SK-N-SH (cell line): ENCODE measurements at regions not wholly inside any gene's neighbourhood (a gene's known extent, or its start where the extent isn't known, plus 50 kb on each side); places are given as distances from the start of the nearest gene placed in this dataset.

Experiments used
- ELF1 ChIP-seq: IDR thresholded peaks from 2 replicates; pipeline ENCODE4 v1.4.0; 2012
- NRF1 ChIP-seq: IDR thresholded peaks from 2 replicates; pipeline ENCODE4 v1.6.1; 2012; ENCODE audit warnings: low read depth, mild to moderate bottlenecking, low read length
- POLR2AphosphoS5 ChIP-seq: IDR thresholded peaks from 2 replicates; pipeline ENCODE4 v1.6.1; 2012; ENCODE audit warnings: low read depth, low read length
- TAF1 ChIP-seq: IDR thresholded peaks from 2 replicates; pipeline ENCODE4 v1.6.1; 2012; ENCODE audit warnings: low read depth, mild to moderate bottlenecking, low read length, moderate library complexity, borderline replicate concordance
- TCF12 ChIP-seq: IDR thresholded peaks from 2 replicates; pipeline ENCODE4 v1.4.0; 2012
- YY1 ChIP-seq: IDR thresholded peaks from 2 replicates; pipeline ENCODE4 v1.4.0; 2012; ENCODE audit warnings: low read depth, mild to moderate bottlenecking

DNA sequence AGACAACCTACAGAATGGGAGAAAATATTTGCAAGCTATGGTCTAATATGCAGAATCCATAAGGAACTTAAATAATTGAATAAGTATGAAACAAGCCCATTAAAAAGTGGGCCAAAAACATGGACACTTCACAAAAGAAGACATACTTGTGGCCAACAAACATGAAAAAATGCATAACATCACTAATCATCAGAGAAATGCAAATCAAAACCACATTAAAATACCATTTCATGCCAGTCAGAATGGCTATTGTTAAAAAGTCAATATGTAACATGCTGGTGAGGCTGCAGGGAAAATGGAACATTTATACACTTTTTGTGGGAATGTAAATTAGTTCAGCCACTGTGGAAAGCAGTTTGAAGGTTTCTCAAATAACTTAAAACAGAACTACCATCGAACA, 945.4 kb upstream of the FLRT2 start:
- TF ChIP-seq POLR2AphosphoS5 (no peak), NRF1 (no peak), YY1 (no peak), TCF12 (no peak), ELF1 (no peak), TAF1 (no peak)
